ENCODE measurements at regions not wholly inside any gene's neighbourhood (a gene's known extent, or its start where the extent isn't known, plus 50 kb on each side); places are given as distances from the start of the nearest gene placed in this dataset.

GRCh38 chr7:25067726-25068501 lies 57.1 kb downstream of the CYCS start:
- no peaks in the 10 kb centered on the region for H3K27me3 ChIP-seq (replicated peaks in 1 of 4; ENCODE audit: control extremely low read depth in 1 of 4, control insufficient read depth in 3 of 4, insufficient read depth in 4 of 4, low read length in 3 of 4)
- Mint-ChIP-seq H3K4me3 (no peak overlapping the region), H3K27me3 (no peaks in the 10 kb centered on the region), H3K4me1 (peaks cover 2% of the 10 kb centered on the region), H3K27ac (no peak overlapping the region), H3K9me3 (ENCODE audit: insufficient read depth) (no peaks in the 10 kb centered on the region)
- ATAC-seq (ENCODE audit: low read depth) (no peak), DNase-seq (no peak)
- H3K9ac ChIP-seq (ENCODE audit: low read length): no peak overlapping the region
- intact Hi-C loops (cut with micrococcal nuclease): no loop called here
- H3K4me1 ChIP-seq (ENCODE audit: control insufficient read depth in 2 of 2, insufficient read depth in 2 of 2, low read length in 2 of 2): peaks cover 0 to 2% of the 10 kb centered on the region in 2 donors
- no peak overlapping the region for H3K4me3 ChIP-seq (ENCODE audit: control extremely low read depth in 1 of 5, extremely low read depth in 1 of 5, insufficient read depth in 1 of 5, low read depth in 2 of 5, low read length in 4 of 5)
- 100% methylated on average over 1 of the region's 6 CpGs for WGBS (ENCODE audit: insufficient coverage)
- no peaks in the 10 kb centered on the region for H4K20me1 ChIP-seq (ENCODE audit: control insufficient read depth, insufficient read depth, low read length, poor library complexity, severe bottlenecking)
- no peak overlapping the region for H2AFZ ChIP-seq (ENCODE audit: insufficient read depth, low read depth, low read length, poor library complexity, severe bottlenecking)
- H3K4me2 ChIP-seq (replicated peaks; ENCODE audit: low read depth, low read length, poor library complexity, severe bottlenecking): no peak overlapping the region
- H3K9me3 ChIP-seq (ENCODE audit: control extremely low read depth in 1 of 3, control insufficient read depth in 2 of 3, insufficient read depth in 1 of 3, low read length in 2 of 3): no peaks in the 10 kb centered on the region
- TF ChIP-seq CTCF (IDR thresholded peaks at IDR 0.05) (no peak), EZH2 (IDR thresholded peaks at IDR 0.05; ENCODE audit: borderline replicate concordance, insufficient read depth, low read depth, low read length, poor library complexity, severe bottlenecking) (no peak)
- no peaks in the 10 kb centered on the region for H3K36me3 ChIP-seq (replicated peaks in 1 of 2; ENCODE audit: control extremely low read depth in 1 of 2, control insufficient read depth in 1 of 2, extremely low read depth in 1 of 2, insufficient read depth in 2 of 2, low read length in 1 of 2)
- no peaks in the 10 kb centered on the region for H3K79me2 ChIP-seq (ENCODE audit: control insufficient read depth, insufficient read depth, low read length)
- ChIA-PET CTCF (interaction anchor here (0.6 to 4.9 kb wide), 13 partner anchors 9 to 342 kb away, joined by 3 to 41 read pairs (median 3); partner anchors contain the start of gene CYCS), POLR2A (no interaction called here)
- H3K27ac ChIP-seq (ENCODE audit: low read length in 2 of 2): no peak overlapping the region

- H3K4me3 ChIP-seq (ENCODE audit: control extremely low read depth in 1 of 5, extremely low read depth in 1 of 5, insufficient read depth in 1 of 5, low read depth in 2 of 5, low read length in 4 of 5): no peak overlapping the region
- TF ChIP-seq CTCF (IDR thresholded peaks at IDR 0.05): no peak
- no peak for TF ChIP-seq EZH2 (IDR thresholded peaks at IDR 0.05; ENCODE audit: borderline replicate concordance, insufficient read depth, low read depth, low read length, poor library complexity, severe bottlenecking)
- POLR2A ChIA-PET: no interaction called here
- H3K9me3 ChIP-seq (ENCODE audit: control extremely low read depth in 1 of 3, control insufficient read depth in 2 of 3, insufficient read depth in 1 of 3, low read length in 2 of 3): no peaks in the 10 kb centered on the region
- no peak overlapping the region for H2AFZ ChIP-seq (ENCODE audit: insufficient read depth, low read depth, low read length, poor library complexity, severe bottlenecking)
- no peak overlapping the region for H3K9ac ChIP-seq (ENCODE audit: low read length)
- Mint-ChIP-seq H3K4me3 (no peak overlapping the region), H3K9me3 (ENCODE audit: insufficient read depth) (no peaks in the 10 kb centered on the region), H3K4me1 (peaks cover 2% of the 10 kb centered on the region), H3K27me3 (peaks cover 11% of the 10 kb centered on the region), H3K27ac (no peak overlapping the region)
- H3K4me1 ChIP-seq (ENCODE audit: control insufficient read depth in 2 of 2, insufficient read depth in 2 of 2, low read length in 2 of 2): peaks cover 0 to 2% of the 10 kb centered on the region in 2 donors
- no peaks in the 10 kb centered on the region for H3K36me3 ChIP-seq (replicated peaks in 1 of 2; ENCODE audit: control extremely low read depth in 1 of 2, control insufficient read depth in 1 of 2, extremely low read depth in 1 of 2, insufficient read depth in 2 of 2, low read length in 1 of 2)
- CTCF ChIA-PET: interaction anchor here (1.2 to 4.9 kb wide), 8 partner anchors 9 to 255 kb away, joined by 3 to 41 read pairs (median 8); no protein-coding TSS in a partner anchor
- no peak for DNase-seq
- H3K79me2 ChIP-seq (ENCODE audit: control insufficient read depth, insufficient read depth, low read length): no peaks in the 10 kb centered on the region
- no peak overlapping the region for H3K27ac ChIP-seq (ENCODE audit: low read length in 2 of 2)
- 100% methylated on average over 1 of the region's 1 CpG for WGBS (ENCODE audit: insufficient coverage)
- intact Hi-C loops (cut with micrococcal nuclease): no loop called here
- no peak overlapping the region for H3K4me2 ChIP-seq (replicated peaks; ENCODE audit: low read depth, low read length, poor library complexity, severe bottlenecking)
- H4K20me1 ChIP-seq (ENCODE audit: control insufficient read depth, insufficient read depth, low read length, poor library complexity, severe bottlenecking): no peaks in the 10 kb centered on the region
- no peak for ATAC-seq (ENCODE audit: low read depth)
- peaks cover 0 to 3% (median 0%) of the 10 kb centered on the region in 4 experiments for H3K27me3 ChIP-seq (replicated peaks in 1 of 4; ENCODE audit: control extremely low read depth in 1 of 4, control insufficient read depth in 3 of 4, insufficient read depth in 4 of 4, low read length in 3 of 4)
Measured at GRCh38 chr7:25066253-25066652, 58.8 kb downstream of the CYCS start.

All from B cell (primary cell).